ENCODE measurements at regions not wholly inside any gene's neighbourhood (a gene's known extent, or its start where the extent isn't known, plus 50 kb on each side); places are given as distances from the start of the nearest gene placed in this dataset.
A peak's percentile ranks its signal among the peaks of the same experiment; 100 is the strongest.
"Not testable (repeated sequence)": the region's sequence is repeated elsewhere in the genome, so short reads cannot be mapped to it uniquely, and the experiment has no call there.

GRCh38 chr7:130789436-130789835, 55.4 kb upstream of the KLF14 start:
- no peak for FAIRE-seq

- no peak for FAIRE-seq
These were observed 57.7 kb upstream of the KLF14 start for GRCh38 chr7:130791746-130792145.

GRCh38 chr7:130793855-130794618, 60.0 kb upstream of the KLF14 start:
- FAIRE-seq = no peak

GRCh38 chr7:130794619-130794922, 60.6 kb upstream of the KLF14 start:
- FAIRE-seq = no peak

- not testable (repeated sequence) for FAIRE-seq
These were observed 62.4 kb upstream of the KLF14 start for GRCh38 chr7:130796425-130796824.

- FAIRE-seq = no peak
These were observed 69.1 kb upstream of the KLF14 start for GRCh38 chr7:130803127-130803526.

- no peak for FAIRE-seq
These were observed 70.2 kb upstream of the KLF14 start for GRCh38 chr7:130804220-130804619.

- not testable (repeated sequence) for FAIRE-seq
These were observed 78.8 kb upstream of the KLF14 start for GRCh38 chr7:130812819-130813218.

GRCh38 chr7:130814778-130815335, 80.8 kb upstream of the KLF14 start:
- FAIRE-seq = peak; percentile 83

- no peak for FAIRE-seq
These were observed 84.0 kb upstream of the KLF14 start for GRCh38 chr7:130818056-130818455.

- no peak for FAIRE-seq
These were observed 87.9 kb upstream of the KLF14 start for GRCh38 chr7:130821864-130822263.

GRCh38 chr7:130822642-130823041, 88.6 kb upstream of the KLF14 start:
- FAIRE-seq = no peak

GRCh38 chr7:130823060-130823459, 89.1 kb upstream of the KLF14 start:
- FAIRE-seq = no peak

- no peak for FAIRE-seq
These were observed 91.8 kb upstream of the KLF14 start for GRCh38 chr7:130825819-130826218.

GRCh38 chr7:130829415-130829814, 95.4 kb upstream of the KLF14 start:
- FAIRE-seq = no peak

- FAIRE-seq = no peak
These were observed 97.3 kb upstream of the KLF14 start for GRCh38 chr7:130831322-130831721.

GRCh38 chr7:130831817-130832481, 97.9 kb upstream of the KLF14 start:
- FAIRE-seq = peak; percentile 97

- FAIRE-seq = no peak
These were observed 104.7 kb upstream of the KLF14 start for GRCh38 chr7:130838738-130839137.

- no peak for FAIRE-seq
These were observed 106.6 kb upstream of the KLF14 start for GRCh38 chr7:130840599-130840998.

GRCh38 chr7:130841416-130841815, 107.4 kb upstream of the KLF14 start:
- no peak for FAIRE-seq

- no peak for FAIRE-seq
These were observed 109.7 kb upstream of the KLF14 start for GRCh38 chr7:130843703-130844102.

- no peak for FAIRE-seq
These were observed 111.0 kb upstream of the KLF14 start for GRCh38 chr7:130844811-130845580.

- no peak for FAIRE-seq
These were observed 111.6 kb upstream of the KLF14 start for GRCh38 chr7:130845581-130846085.
